ENCODE measurements at regions not wholly inside any gene's neighbourhood (a gene's known extent, or its start where the extent isn't known, plus 50 kb on each side); places are given as distances from the start of the nearest gene placed in this dataset.
"Not testable (repeated sequence)": the region's sequence is repeated elsewhere in the genome, so short reads cannot be mapped to it uniquely, and the experiment has no call there.

GRCh38 chr6:152828431-152828830, 77.8 kb downstream of the VIP start:
- POLR2A ChIA-PET: no interaction called here
- no peaks in the 10 kb centered on the region for H3K9me3 ChIP-seq (ENCODE audit: control insufficient read depth, insufficient read depth, low read length)
- no peak overlapping the region for H3K27ac ChIP-seq (ENCODE audit: low read depth, low read length)
- CTCF ChIA-PET: no interaction called here
- DNase-seq (ENCODE audit: low read depth, low spot score): no peak
- TF ChIP-seq CTCF (IDR thresholded peaks at IDR 0.05; ENCODE audit: low read depth, low read length): no peak
- no peak overlapping the region for H3K4me3 ChIP-seq (ENCODE audit: low read depth, low read length)
- H3K27me3 ChIP-seq (ENCODE audit: control insufficient read depth, insufficient read depth, low read length): no peaks in the 10 kb centered on the region

- H3K27me3 ChIP-seq (ENCODE audit: control insufficient read depth, insufficient read depth, low read length); POLR2A ChIA-PET; H3K9me3 ChIP-seq (ENCODE audit: control insufficient read depth, insufficient read depth, low read length); DNase-seq (ENCODE audit: low read depth, low spot score); H3K4me3 ChIP-seq (ENCODE audit: low read depth, low read length); H3K27ac ChIP-seq (ENCODE audit: low read depth, low read length); CTCF ChIA-PET: not testable (repeated sequence)
Measured at GRCh38 chr6:152834366-152834765, 83.8 kb downstream of the VIP start.

- H3K27me3 ChIP-seq (ENCODE audit: control insufficient read depth, insufficient read depth, low read length): no peaks in the 10 kb centered on the region
- no peaks in the 10 kb centered on the region; the same call in 1 of the 2 replicates for H3K9me3 ChIP-seq (ENCODE audit: control insufficient read depth, insufficient read depth, low read length)
- ChIA-PET POLR2A (no interaction called here), CTCF (no interaction called here)
- DNase-seq (ENCODE audit: low read depth, low spot score): no peak
- no peak overlapping the region for H3K27ac ChIP-seq (ENCODE audit: low read depth, low read length)
- TF ChIP-seq CTCF (IDR thresholded peaks at IDR 0.05; ENCODE audit: low read depth, low read length): no peak
- H3K4me3 ChIP-seq (ENCODE audit: low read depth, low read length): no peak overlapping the region
Measured at GRCh38 chr6:152836523-152836922, 85.9 kb downstream of the VIP start.

- no peak for DNase-seq (ENCODE audit: low read depth, low spot score)
- TF ChIP-seq CTCF (IDR thresholded peaks at IDR 0.05; ENCODE audit: low read depth, low read length): no peak
- no peaks in the 10 kb centered on the region for H3K9me3 ChIP-seq (ENCODE audit: control insufficient read depth, insufficient read depth, low read length)
- ChIA-PET POLR2A (no interaction called here), CTCF (interaction anchor here (1.4 kb wide), 1 partner anchor 19 kb away, joined by 3 read pairs; no protein-coding TSS in a partner anchor)
- no peak overlapping the region for H3K4me3 ChIP-seq (ENCODE audit: low read depth, low read length)
- H3K27ac ChIP-seq (ENCODE audit: low read depth, low read length): no peak overlapping the region
- H3K27me3 ChIP-seq (ENCODE audit: control insufficient read depth, insufficient read depth, low read length): no peaks in the 10 kb centered on the region
Measured at GRCh38 chr6:152845421-152845820, 94.8 kb downstream of the VIP start.

GRCh38 chr6:152846825-152847224, 96.2 kb downstream of the VIP start:
- H3K27ac ChIP-seq (ENCODE audit: low read depth, low read length): no peak overlapping the region
- no peaks in the 10 kb centered on the region for H3K9me3 ChIP-seq (ENCODE audit: control insufficient read depth, insufficient read depth, low read length)
- no peak overlapping the region for H3K4me3 ChIP-seq (ENCODE audit: low read depth, low read length)
- ChIA-PET POLR2A (no interaction called here), CTCF (interaction anchor here (1.2 to 1.4 kb wide), 2 partner anchors 17 to 52 kb away, joined by 3 read pairs; no protein-coding TSS in a partner anchor)
- TF ChIP-seq CTCF (IDR thresholded peaks at IDR 0.05; ENCODE audit: low read depth, low read length): no peak
- H3K27me3 ChIP-seq (ENCODE audit: control insufficient read depth, insufficient read depth, low read length): no peaks in the 10 kb centered on the region
- DNase-seq (ENCODE audit: low read depth, low spot score): no peak

- ChIA-PET POLR2A (no interaction called here), CTCF (interaction anchor here (1.1 to 1.4 kb wide), 2 partner anchors 16 to 99 kb away, joined by 4 to 6 read pairs; no protein-coding TSS in a partner anchor)
- DNase-seq (ENCODE audit: low read depth, low spot score): no peak
- no peaks in the 10 kb centered on the region for H3K9me3 ChIP-seq (ENCODE audit: control insufficient read depth, insufficient read depth, low read length)
- no peak overlapping the region for H3K27ac ChIP-seq (ENCODE audit: low read depth, low read length)
- peaks cover 4% of the 10 kb centered on the region for H3K27me3 ChIP-seq (ENCODE audit: control insufficient read depth, insufficient read depth, low read length)
- no peak for TF ChIP-seq CTCF (IDR thresholded peaks at IDR 0.05; ENCODE audit: low read depth, low read length)
- H3K4me3 ChIP-seq (ENCODE audit: low read depth, low read length): no peak overlapping the region
Measured at GRCh38 chr6:152848919-152849318, 98.3 kb downstream of the VIP start.

All from AG04450 (cell line).